HL-60 (cell line): ENCODE measurements at regions not wholly inside any gene's neighbourhood (a gene's known extent, or its start where the extent isn't known, plus 50 kb on each side); places are given as distances from the start of the nearest gene placed in this dataset.

Source experiments
- REST ChIP-seq: IDR thresholded peaks from 2 replicates; pipeline ENCODE4 v1.6.1; 2012; ENCODE audit warnings: low read depth; ENCODE audit not compliant: insufficient replicate concordance
- TF ChIP-seq, protein P1 (sequence below): IDR thresholded peaks from one replicate; pipeline ENCODE4 v1.5.1; 2011; ENCODE audit warnings: low read length, control low read depth, inconsistent platforms; ENCODE audit not compliant: insufficient read depth

DNA sequence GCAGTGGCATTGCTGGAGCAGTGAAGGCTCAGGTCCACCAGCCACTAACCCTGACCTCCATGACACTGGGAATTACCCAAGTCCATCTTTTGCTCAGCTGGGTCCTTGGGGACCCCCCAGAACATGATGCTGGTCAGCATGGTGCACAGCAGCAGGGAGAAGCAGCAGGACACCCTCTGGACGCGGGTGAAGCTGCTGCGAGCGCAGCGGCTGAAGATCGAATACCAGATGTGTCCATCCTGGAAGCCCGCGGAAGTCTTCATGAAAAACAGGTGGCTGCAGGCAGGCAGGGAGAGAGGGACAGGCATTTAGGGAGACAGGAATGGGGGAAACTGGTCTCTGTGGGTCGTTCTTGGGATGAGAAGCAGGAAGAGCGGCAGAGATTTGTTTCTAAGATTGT, 53.4 kb upstream of the GCSH start:
- TF ChIP-seq, protein P1, sequence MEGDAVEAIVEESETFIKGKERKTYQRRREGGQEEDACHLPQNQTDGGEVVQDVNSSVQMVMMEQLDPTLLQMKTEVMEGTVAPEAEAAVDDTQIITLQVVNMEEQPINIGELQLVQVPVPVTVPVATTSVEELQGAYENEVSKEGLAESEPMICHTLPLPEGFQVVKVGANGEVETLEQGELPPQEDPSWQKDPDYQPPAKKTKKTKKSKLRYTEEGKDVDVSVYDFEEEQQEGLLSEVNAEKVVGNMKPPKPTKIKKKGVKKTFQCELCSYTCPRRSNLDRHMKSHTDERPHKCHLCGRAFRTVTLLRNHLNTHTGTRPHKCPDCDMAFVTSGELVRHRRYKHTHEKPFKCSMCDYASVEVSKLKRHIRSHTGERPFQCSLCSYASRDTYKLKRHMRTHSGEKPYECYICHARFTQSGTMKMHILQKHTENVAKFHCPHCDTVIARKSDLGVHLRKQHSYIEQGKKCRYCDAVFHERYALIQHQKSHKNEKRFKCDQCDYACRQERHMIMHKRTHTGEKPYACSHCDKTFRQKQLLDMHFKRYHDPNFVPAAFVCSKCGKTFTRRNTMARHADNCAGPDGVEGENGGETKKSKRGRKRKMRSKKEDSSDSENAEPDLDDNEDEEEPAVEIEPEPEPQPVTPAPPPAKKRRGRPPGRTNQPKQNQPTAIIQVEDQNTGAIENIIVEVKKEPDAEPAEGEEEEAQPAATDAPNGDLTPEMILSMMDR, result no peak
- TF ChIP-seq REST, result no peak
